NT2/D1 (cell line): ENCODE measurements at regions not wholly inside any gene's neighbourhood (a gene's known extent, or its start where the extent isn't known, plus 50 kb on each side); places are given as distances from the start of the nearest gene placed in this dataset.

ENCODE experiments used
- SUZ12 ChIP-seq: IDR thresholded peaks from 2 replicates; pipeline ENCODE4 v1.6.1; 2011; ENCODE audit not compliant: insufficient read length, insufficient read depth; ENCODE audit errors: extremely low read depth
- YY1 ChIP-seq: IDR thresholded peaks from 2 replicates; pipeline ENCODE4 v1.6.1; 2011; ENCODE audit not compliant: insufficient read length, insufficient read depth
- ZNF274 ChIP-seq: IDR thresholded peaks from 2 replicates; pipeline ENCODE4 v1.6.1; 2011; ENCODE audit warnings: mild to moderate bottlenecking, low read depth, low read length

DNA sequence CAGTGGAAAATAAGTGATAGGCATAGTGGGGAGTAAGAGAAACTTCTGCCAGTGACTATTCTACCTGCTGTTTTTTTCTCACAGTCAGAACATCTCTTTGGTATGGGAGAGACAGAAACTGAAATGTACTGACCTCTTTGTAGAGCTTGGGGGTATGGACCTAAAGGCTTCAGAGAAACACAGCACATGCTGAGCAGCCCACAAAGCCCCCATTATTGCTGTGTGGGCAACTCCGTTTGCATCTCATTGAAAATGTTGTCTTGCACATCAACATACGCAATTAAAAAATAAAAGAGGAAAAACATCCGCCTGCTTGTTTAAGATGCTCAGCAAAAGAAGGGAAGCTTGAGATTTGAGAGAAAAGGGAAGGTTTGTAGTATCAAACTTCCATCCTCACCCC lies 443.4 kb upstream of the SEMA6D start:
- TF ChIP-seq SUZ12: no peak
- no peak for TF ChIP-seq YY1
- TF ChIP-seq ZNF274: no peak
